HFFc6 (cell line): ENCODE measurements at regions not wholly inside any gene's neighbourhood (a gene's known extent, or its start where the extent isn't known, plus 50 kb on each side); places are given as distances from the start of the nearest gene placed in this dataset.

Source experiments
- DNase-seq: peaks from one replicate; pipeline ENCODE4 v3.0.0-alpha.2; 2018
- H3K27ac Mint-ChIP-seq: 2 replicates; pipeline ENCODE4 v1.8.0; 2020; ENCODE audit warnings: mild to moderate bottlenecking, mixed read lengths
- H3K27me3 Mint-ChIP-seq: 2 replicates; pipeline ENCODE4 v1.8.0; 2021; ENCODE audit warnings: mild to moderate bottlenecking, moderate library complexity, mixed read lengths; ENCODE audit not compliant: insufficient read depth
- H3K36me3 Mint-ChIP-seq: 2 replicates; pipeline ENCODE4 v1.8.0; 2021; ENCODE audit warnings: low read depth, mixed read lengths
- H3K4me1 Mint-ChIP-seq: 2 replicates; pipeline ENCODE4 v1.8.0; 2020; ENCODE audit warnings: low read depth, mixed read lengths
- H3K4me3 Mint-ChIP-seq: 2 replicates; pipeline ENCODE4 v1.8.0; 2020; ENCODE audit warnings: mild to moderate bottlenecking, moderate library complexity, mixed read lengths
- H3K9me3 Mint-ChIP-seq: 2 replicates; pipeline ENCODE4 v1.8.0; 2020; ENCODE audit warnings: mild to moderate bottlenecking, mixed read lengths
- TF ChIP-seq, protein P1 (sequence below): fragments of 200-600 bp; sonication (generic); IDR thresholded peaks from 2 replicates; pipeline ENCODE4 v1.5.0; 2021; ENCODE audit warnings: antibody characterized with exemption, mild to moderate bottlenecking

DNA sequence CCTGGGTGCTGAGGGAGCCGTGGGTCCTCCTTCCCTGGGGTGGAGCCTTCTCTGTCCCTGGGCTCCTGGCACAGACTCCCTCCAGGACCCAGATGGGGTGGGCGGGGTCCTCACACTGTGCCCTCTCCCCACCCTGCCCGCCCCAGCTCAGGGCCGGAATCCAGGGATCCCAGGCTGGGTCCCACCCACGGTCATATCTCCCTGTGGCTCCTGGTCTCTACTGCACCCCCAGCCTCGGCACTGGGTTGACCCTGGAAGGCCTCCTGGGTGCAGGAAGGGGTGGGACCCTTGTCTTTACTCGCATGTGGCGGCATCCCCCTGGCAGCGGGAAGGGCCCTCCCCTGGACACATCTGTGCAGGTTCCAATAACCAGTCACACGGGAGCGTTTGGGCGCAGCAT, 75.8 kb upstream of the EIF5 start:
- no peak for DNase-seq
- peaks cover 5% of the 10 kb centered on the region; the same call in 1 of the 2 replicates for H3K27me3 Mint-ChIP-seq
- H3K9me3 Mint-ChIP-seq, result no peaks in the 10 kb centered on the region
- H3K4me3 Mint-ChIP-seq, result no peak overlapping the region
- TF ChIP-seq, protein P1, sequence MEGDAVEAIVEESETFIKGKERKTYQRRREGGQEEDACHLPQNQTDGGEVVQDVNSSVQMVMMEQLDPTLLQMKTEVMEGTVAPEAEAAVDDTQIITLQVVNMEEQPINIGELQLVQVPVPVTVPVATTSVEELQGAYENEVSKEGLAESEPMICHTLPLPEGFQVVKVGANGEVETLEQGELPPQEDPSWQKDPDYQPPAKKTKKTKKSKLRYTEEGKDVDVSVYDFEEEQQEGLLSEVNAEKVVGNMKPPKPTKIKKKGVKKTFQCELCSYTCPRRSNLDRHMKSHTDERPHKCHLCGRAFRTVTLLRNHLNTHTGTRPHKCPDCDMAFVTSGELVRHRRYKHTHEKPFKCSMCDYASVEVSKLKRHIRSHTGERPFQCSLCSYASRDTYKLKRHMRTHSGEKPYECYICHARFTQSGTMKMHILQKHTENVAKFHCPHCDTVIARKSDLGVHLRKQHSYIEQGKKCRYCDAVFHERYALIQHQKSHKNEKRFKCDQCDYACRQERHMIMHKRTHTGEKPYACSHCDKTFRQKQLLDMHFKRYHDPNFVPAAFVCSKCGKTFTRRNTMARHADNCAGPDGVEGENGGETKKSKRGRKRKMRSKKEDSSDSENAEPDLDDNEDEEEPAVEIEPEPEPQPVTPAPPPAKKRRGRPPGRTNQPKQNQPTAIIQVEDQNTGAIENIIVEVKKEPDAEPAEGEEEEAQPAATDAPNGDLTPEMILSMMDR, result no peak
- H3K27ac Mint-ChIP-seq, result no peak overlapping the region
- peaks cover 16% of the 10 kb centered on the region for H3K4me1 Mint-ChIP-seq
- no peaks in the 10 kb centered on the region for H3K36me3 Mint-ChIP-seq

DNA sequence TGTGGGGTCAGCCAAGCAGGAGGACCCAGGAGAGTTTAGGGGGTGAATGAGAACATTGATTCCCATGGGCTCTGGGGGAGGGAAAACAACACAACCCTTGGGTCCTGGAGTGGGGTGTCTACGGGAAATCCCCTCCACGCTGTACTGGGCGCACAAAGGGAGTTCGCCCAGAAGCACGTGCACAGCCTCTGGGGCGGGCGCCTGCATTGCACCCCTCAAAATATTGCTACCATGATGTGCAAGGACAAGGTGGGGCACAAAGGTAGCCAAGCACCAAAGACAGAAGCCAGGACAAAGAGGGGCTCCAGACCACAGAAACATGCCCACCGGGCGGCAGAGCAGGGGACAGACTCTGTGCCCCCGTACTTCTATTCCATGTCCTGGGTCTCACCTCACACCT, 74.9 kb upstream of the EIF5 start:
- peaks cover 16% of the 10 kb centered on the region for H3K4me1 Mint-ChIP-seq
- H3K36me3 Mint-ChIP-seq, result no peaks in the 10 kb centered on the region
- TF ChIP-seq, protein P1, result no peak
- no peak overlapping the region for H3K4me3 Mint-ChIP-seq
- peaks cover 9% of the 10 kb centered on the region; the same call in 1 of the 2 replicates for H3K27me3 Mint-ChIP-seq
- no peak for DNase-seq
- no peaks in the 10 kb centered on the region for H3K9me3 Mint-ChIP-seq
- no peak overlapping the region for H3K27ac Mint-ChIP-seq

DNA sequence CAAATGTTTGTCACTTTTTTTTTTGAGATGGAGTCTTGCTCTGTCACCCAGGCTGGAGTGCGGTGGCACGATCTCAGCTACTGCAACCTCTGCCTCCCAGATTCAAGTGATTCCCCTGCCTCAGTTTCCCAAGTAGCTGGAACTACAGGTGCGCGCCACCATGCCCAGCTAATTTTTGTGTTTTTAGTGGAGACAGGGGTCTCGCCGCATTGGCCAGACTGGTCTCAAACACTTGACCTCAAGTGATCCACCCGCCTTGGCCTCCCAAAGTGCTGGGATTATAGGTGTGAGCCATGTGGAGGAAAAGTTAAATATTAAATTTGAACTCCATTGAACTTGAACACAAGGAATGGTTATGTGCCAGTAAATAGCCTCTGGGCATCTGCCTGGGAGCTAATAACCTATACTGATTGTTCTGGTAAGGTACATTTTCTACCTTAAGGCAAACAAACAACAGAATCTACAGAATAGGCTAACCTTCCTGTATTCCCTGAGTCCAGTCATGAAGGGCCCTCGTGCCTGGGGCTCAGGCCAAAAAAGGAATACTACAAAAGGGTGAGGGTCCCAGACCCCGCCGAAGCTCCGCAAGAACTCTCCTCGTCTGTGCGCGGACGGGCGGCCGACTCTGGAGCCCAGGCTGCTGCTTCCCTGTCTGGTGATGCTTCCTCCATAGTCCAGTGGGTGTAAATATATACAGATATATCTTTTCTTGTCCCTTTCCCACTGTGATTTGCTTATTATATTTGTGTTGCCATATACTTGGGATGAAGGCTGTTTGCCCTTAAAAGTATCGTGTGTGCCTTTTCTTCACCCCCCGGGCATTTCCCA, 74.0 kb upstream of the EIF5 start:
- H3K9me3 Mint-ChIP-seq, result no peaks in the 10 kb centered on the region
- peaks cover 10% of the 10 kb centered on the region for H3K27me3 Mint-ChIP-seq
- H3K4me3 Mint-ChIP-seq, result peak overlapping the region; percentile 93
- TF ChIP-seq, protein P1, result no peak
- peak overlapping the region; percentile 58 for H3K27ac Mint-ChIP-seq
- DNase-seq, result no peak
- no peaks in the 10 kb centered on the region for H3K36me3 Mint-ChIP-seq
- H3K4me1 Mint-ChIP-seq, result peaks cover 16% of the 10 kb centered on the region

DNA sequence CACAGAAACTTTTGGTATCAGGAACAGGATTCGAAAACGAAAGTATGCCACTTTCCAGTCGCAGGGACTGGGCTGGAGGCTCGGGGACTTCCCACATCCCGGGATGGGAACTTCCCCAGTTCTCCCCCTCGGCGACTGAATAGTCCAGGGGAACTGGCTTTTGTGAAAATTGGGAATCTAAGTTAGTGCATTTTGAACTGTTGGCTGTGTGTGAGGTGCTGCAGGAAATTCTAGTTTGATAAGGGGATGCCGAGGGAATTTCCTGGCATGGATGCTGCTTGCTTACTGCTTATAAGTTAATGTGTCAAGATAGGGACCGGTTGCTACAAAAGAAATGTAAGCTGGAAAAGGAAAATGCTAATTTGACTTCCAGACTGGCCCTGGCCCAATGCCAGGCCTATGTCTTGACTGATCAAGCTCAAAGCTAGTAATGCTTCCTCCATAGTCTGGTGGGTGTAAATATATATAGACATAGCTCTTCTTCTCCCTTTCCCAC, 73.4 kb upstream of the EIF5 start:
- Mint-ChIP-seq H3K4me1 (peaks cover 16% of the 10 kb centered on the region), H3K4me3 (peak overlapping the region; percentile 93), H3K36me3 (no peaks in the 10 kb centered on the region), H3K9me3 (no peaks in the 10 kb centered on the region), H3K27ac (peak overlapping the region; percentile 58), H3K27me3 (peaks cover 12% of the 10 kb centered on the region)
- TF ChIP-seq, protein P1, result no peak
- DNase-seq, result peak; percentile 1

DNA sequence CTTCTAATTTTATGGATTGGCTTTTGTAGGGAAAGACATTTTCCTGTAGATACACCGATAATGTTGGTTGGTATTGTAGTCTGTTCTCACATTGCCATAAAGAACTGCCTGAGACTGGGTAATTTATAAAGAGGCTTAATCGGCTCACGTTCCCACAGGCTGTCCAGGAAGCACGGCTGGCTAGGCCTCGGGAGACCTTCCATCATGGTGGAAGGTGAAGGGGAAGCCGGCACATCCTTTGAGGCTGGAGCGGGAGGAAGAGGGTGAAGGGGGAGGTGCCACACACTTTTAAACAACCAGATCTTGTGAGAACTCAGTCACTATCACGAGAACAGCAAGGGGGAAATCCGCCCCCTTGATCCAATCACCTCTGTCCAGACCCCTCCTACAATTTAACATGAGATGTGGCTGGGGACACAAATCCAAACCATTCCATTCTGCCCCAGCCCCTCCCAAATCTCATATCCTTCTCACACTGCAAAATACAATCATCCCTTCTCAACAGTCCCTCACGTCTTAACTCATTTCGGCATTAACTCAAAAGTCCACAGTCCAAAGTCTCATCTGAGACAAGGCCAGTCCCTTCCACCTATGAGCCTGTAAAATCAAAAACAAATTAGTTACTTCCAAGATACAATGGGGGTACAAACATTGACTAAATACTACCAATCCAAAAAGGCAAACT, 66.7 kb upstream of the EIF5 start:
- Mint-ChIP-seq H3K4me1 (no peaks in the 10 kb centered on the region), H3K9me3 (no peaks in the 10 kb centered on the region), H3K27me3 (peaks cover 31% of the 10 kb centered on the region), H3K4me3 (no peak overlapping the region), H3K27ac (no peak overlapping the region), H3K36me3 (no peaks in the 10 kb centered on the region)
- DNase-seq, result no peak
- TF ChIP-seq, protein P1, result no peak
